ENCODE measurements at regions not wholly inside any gene's neighbourhood (a gene's known extent, or its start where the extent isn't known, plus 50 kb on each side); places are given as distances from the start of the nearest gene placed in this dataset.

DNA sequence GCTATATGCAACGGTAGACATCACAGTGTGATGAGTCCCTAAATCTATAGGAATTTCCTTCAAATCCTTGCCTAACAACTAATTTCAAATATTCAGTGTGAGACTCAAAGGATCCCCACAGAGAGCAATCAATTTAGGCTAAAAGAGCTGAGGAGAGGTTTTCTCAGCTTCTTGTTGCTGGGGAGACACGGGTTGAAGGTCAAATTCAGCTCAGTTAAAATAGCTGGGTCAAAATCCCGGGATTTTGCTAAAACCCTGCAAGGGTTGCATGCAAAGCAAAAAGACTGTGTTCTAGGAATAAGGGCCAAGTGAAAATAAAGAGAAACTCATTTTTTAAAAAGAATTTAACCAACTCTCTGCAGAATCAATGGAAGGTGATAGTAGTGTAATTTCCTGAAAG is 1073.4 kb downstream of the NLGN4X start:
- no peak overlapping the region for H2AFZ ChIP-seq (ENCODE audit: low read length)
- H3K36me3 ChIP-seq (ENCODE audit: insufficient read depth, low read length): no peaks in the 10 kb centered on the region
- no peaks in the 10 kb centered on the region for H3K9me2 ChIP-seq (replicated peaks; ENCODE audit: low read depth, low read length)
- no peaks in the 10 kb centered on the region for H3K79me2 ChIP-seq (ENCODE audit: insufficient read depth, low read length)
- H3K4me1 ChIP-seq (ENCODE audit: insufficient read depth, low read length, poor library complexity, severe bottlenecking): no peaks in the 10 kb centered on the region
- H3K9ac ChIP-seq (ENCODE audit: low read depth, low read length, poor library complexity, severe bottlenecking): no peak overlapping the region
- H3K4me3 ChIP-seq (ENCODE audit: low read length, poor library complexity, severe bottlenecking): no peak overlapping the region
- TF ChIP-seq EZH2phosphoT487 (IDR thresholded peaks at IDR 0.05; ENCODE audit: borderline replicate concordance): no peak
- no peak for TF ChIP-seq CTCF (conservative IDR thresholded peaks at IDR 0.05; ENCODE audit: low read length)
- H3K9me3 ChIP-seq (ENCODE audit: insufficient read depth, low read depth, low read length): no peaks in the 10 kb centered on the region
- H3K27me3 ChIP-seq (ENCODE audit: insufficient read depth, low read length, poor library complexity, severe bottlenecking): no peaks in the 10 kb centered on the region
- H3K4me2 ChIP-seq (ENCODE audit: low read depth, low read length, poor library complexity, severe bottlenecking): no peak overlapping the region
- H3F3A ChIP-seq (ENCODE audit: low read depth): no peaks in the 10 kb centered on the region
- no peaks in the 10 kb centered on the region for H4K20me1 ChIP-seq (ENCODE audit: insufficient read depth, low read length, poor library complexity, severe bottlenecking)

DNA sequence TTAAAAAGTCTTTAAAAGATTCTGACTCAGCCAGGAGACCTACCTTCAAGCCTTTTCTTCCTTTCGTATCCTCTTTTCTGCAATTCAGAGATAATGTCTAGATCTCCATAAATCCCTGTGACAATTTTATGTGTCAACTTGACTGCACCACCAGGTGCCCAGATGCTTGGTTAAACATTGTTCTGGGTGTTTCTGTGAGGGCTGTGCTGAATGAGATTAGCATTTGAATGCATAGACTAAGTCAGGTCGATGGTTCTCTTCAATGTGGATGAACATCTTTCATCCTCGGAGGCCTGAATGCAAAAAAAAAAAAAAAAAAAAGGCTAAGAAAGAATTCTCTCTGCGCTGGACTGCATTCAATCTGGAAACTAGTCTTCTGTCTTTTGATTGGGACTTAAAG is 1082.7 kb downstream of the NLGN4X start:
- no peak for TF ChIP-seq EZH2phosphoT487 (IDR thresholded peaks at IDR 0.05; ENCODE audit: borderline replicate concordance)
- Histone ChIP-seq H4K20me1 (ENCODE audit: insufficient read depth, low read length, poor library complexity, severe bottlenecking) (no peaks in the 10 kb centered on the region), H3K4me2 (ENCODE audit: low read depth, low read length, poor library complexity, severe bottlenecking) (no peak overlapping the region), H3K9ac (ENCODE audit: low read depth, low read length, poor library complexity, severe bottlenecking) (no peak overlapping the region), H3K4me3 (ENCODE audit: low read length, poor library complexity, severe bottlenecking) (no peak overlapping the region), H2AFZ (ENCODE audit: low read length) (no peak overlapping the region), H3K36me3 (ENCODE audit: insufficient read depth, low read length) (no peaks in the 10 kb centered on the region), H3K79me2 (ENCODE audit: insufficient read depth, low read length) (no peaks in the 10 kb centered on the region), H3K4me1 (ENCODE audit: insufficient read depth, low read length, poor library complexity, severe bottlenecking) (no peaks in the 10 kb centered on the region), H3K9me2 (replicated peaks; ENCODE audit: low read depth, low read length) (no peaks in the 10 kb centered on the region), H3F3A (ENCODE audit: low read depth) (no peaks in the 10 kb centered on the region), H3K27me3 (ENCODE audit: insufficient read depth, low read length, poor library complexity, severe bottlenecking) (no peaks in the 10 kb centered on the region), H3K9me3 (ENCODE audit: insufficient read depth, low read depth, low read length) (no peaks in the 10 kb centered on the region)

- Histone ChIP-seq H3K4me1 (ENCODE audit: insufficient read depth, low read length, poor library complexity, severe bottlenecking) (no peaks in the 10 kb centered on the region), H3K9me2 (replicated peaks; ENCODE audit: low read depth, low read length) (no peaks in the 10 kb centered on the region), H3K27me3 (ENCODE audit: insufficient read depth, low read length, poor library complexity, severe bottlenecking) (no peaks in the 10 kb centered on the region), H3K9ac (ENCODE audit: low read depth, low read length, poor library complexity, severe bottlenecking) (no peak overlapping the region), H3F3A (ENCODE audit: low read depth) (no peaks in the 10 kb centered on the region), H3K4me2 (ENCODE audit: low read depth, low read length, poor library complexity, severe bottlenecking) (no peak overlapping the region), H2AFZ (ENCODE audit: low read length) (no peak overlapping the region), H3K36me3 (ENCODE audit: insufficient read depth, low read length) (no peaks in the 10 kb centered on the region), H3K79me2 (ENCODE audit: insufficient read depth, low read length) (no peaks in the 10 kb centered on the region), H3K4me3 (ENCODE audit: low read length, poor library complexity, severe bottlenecking) (no peak overlapping the region), H3K9me3 (ENCODE audit: insufficient read depth, low read depth, low read length) (no peaks in the 10 kb centered on the region), H4K20me1 (ENCODE audit: insufficient read depth, low read length, poor library complexity, severe bottlenecking) (no peaks in the 10 kb centered on the region)
- TF ChIP-seq CTCF (conservative IDR thresholded peaks at IDR 0.05; ENCODE audit: low read length): no peak
- TF ChIP-seq EZH2phosphoT487 (IDR thresholded peaks at IDR 0.05; ENCODE audit: borderline replicate concordance): no peak
Measured at GRCh38 chrX:5142644-5143043, 1086.0 kb downstream of the NLGN4X start.

DNA sequence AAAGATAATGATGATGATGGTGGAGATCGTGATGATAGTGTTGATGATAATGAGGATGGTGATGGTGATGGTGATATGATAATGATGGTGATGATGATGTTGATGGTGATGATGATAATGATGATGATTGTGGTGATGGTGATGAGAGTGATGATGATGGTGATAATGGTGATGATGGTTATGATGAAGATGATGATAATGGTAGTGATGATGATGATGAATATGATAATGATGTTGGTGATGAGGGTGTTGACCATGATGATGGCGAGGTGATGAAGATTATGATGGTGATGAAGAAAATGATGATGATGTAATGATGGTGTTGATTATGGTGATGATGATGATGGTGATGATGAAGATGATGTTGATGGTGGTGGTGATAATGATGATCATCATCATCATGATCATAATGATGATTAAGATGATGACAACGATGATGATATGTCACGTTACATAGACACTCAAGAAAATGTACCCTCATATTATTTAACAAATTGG is 1106.4 kb downstream of the NLGN4X start:
- H3K27me3 ChIP-seq (ENCODE audit: insufficient read depth, low read length, poor library complexity, severe bottlenecking): no peaks in the 10 kb centered on the region
- H4K20me1 ChIP-seq (ENCODE audit: insufficient read depth, low read length, poor library complexity, severe bottlenecking): no peaks in the 10 kb centered on the region
- no peak for TF ChIP-seq CTCF (conservative IDR thresholded peaks at IDR 0.05; ENCODE audit: low read length)
- no peak for TF ChIP-seq EZH2phosphoT487 (IDR thresholded peaks at IDR 0.05; ENCODE audit: borderline replicate concordance)
- H3K4me3 ChIP-seq (ENCODE audit: low read length, poor library complexity, severe bottlenecking): no peak overlapping the region
- no peaks in the 10 kb centered on the region for H3F3A ChIP-seq (ENCODE audit: low read depth)
- no peak overlapping the region for H3K9ac ChIP-seq (ENCODE audit: low read depth, low read length, poor library complexity, severe bottlenecking)
- H2AFZ ChIP-seq (ENCODE audit: low read length): no peak overlapping the region
- no peaks in the 10 kb centered on the region for H3K9me2 ChIP-seq (replicated peaks; ENCODE audit: low read depth, low read length)
- no peaks in the 10 kb centered on the region for H3K9me3 ChIP-seq (ENCODE audit: insufficient read depth, low read depth, low read length)
- no peaks in the 10 kb centered on the region for H3K4me1 ChIP-seq (ENCODE audit: insufficient read depth, low read length, poor library complexity, severe bottlenecking)
- H3K79me2 ChIP-seq (ENCODE audit: insufficient read depth, low read length): no peaks in the 10 kb centered on the region
- H3K36me3 ChIP-seq (ENCODE audit: insufficient read depth, low read length): no peaks in the 10 kb centered on the region
- H3K4me2 ChIP-seq (ENCODE audit: low read depth, low read length, poor library complexity, severe bottlenecking): no peak overlapping the region

Data from Loucy (cell line).